HEK293T (cell line): ENCODE measurements at regions not wholly inside any gene's neighbourhood (a gene's known extent, or its start where the extent isn't known, plus 50 kb on each side); places are given as distances from the start of the nearest gene placed in this dataset.

Experiments used
- ARNT ChIP-seq: fragments of 450-650 bp; IDR thresholded peaks from 2 replicates; pipeline ENCODE4 v1.6.1; 2017; ENCODE audit warnings: mild to moderate bottlenecking
- BHLHE40 ChIP-seq: fragments of 450-650 bp; IDR thresholded peaks from 2 replicates; pipeline ENCODE4 v1.6.1; 2016; ENCODE audit warnings: mild to moderate bottlenecking, moderate library complexity, borderline replicate concordance
- CTBP1 ChIP-seq: fragments of 450-650 bp; IDR thresholded peaks from 2 replicates; pipeline ENCODE4 v1.6.1; 2016; ENCODE audit warnings: borderline replicate concordance
- ELF4 ChIP-seq: fragments of 450-650 bp; IDR thresholded peaks from 2 replicates; pipeline ENCODE4 v1.6.1; 2017; ENCODE audit warnings: antibody characterized with exemption
- FOXA1 ChIP-seq: fragments of 450-650 bp; IDR thresholded peaks from 2 replicates; pipeline ENCODE4 v1.6.1; 2016; ENCODE audit warnings: mild to moderate bottlenecking
- FOXK2 ChIP-seq: fragments of 450-650 bp; IDR thresholded peaks from 2 replicates; pipeline ENCODE4 v1.6.1; 2016; ENCODE audit warnings: mild to moderate bottlenecking
- FOXM1 ChIP-seq: fragments of 450-650 bp; IDR thresholded peaks from 2 replicates; pipeline ENCODE4 v1.6.1; 2017; ENCODE audit warnings: mild to moderate bottlenecking, borderline replicate concordance
- L3MBTL2 ChIP-seq: fragments of 450-650 bp; conservative IDR thresholded peaks from 2 replicates; pipeline ENCODE4 v1.6.1; 2016; ENCODE audit warnings: mild to moderate bottlenecking
- LEF1 ChIP-seq: fragments of 450-650 bp; IDR thresholded peaks from 2 replicates; pipeline ENCODE4 v1.6.1; 2017; ENCODE audit warnings: mild to moderate bottlenecking, borderline replicate concordance
- PKNOX1 ChIP-seq: fragments of 450-650 bp; IDR thresholded peaks from 2 replicates; pipeline ENCODE4 v1.6.1; 2016
- SP1 ChIP-seq: fragments of 450-650 bp; IDR thresholded peaks from 2 replicates; pipeline ENCODE4 v1.6.1; 2017
- SUZ12 ChIP-seq: fragments of 450-650 bp; IDR thresholded peaks from 2 replicates; pipeline ENCODE4 v1.6.1; 2016; ENCODE audit warnings: mild to moderate bottlenecking
- ZNF384 ChIP-seq: fragments of 450-650 bp; IDR thresholded peaks from 2 replicates; pipeline ENCODE4 v1.6.1; 2016

GRCh38 chr5:167731951-167732350 is 559.5 kb upstream of the WWC1 start:
- TF ChIP-seq PKNOX1 = no peak
- TF ChIP-seq SP1 = no peak
- no peak for TF ChIP-seq LEF1
- no peak for TF ChIP-seq SUZ12
- TF ChIP-seq ZNF384 = no peak
- TF ChIP-seq FOXM1 = no peak
- no peak for TF ChIP-seq ELF4
- no peak for TF ChIP-seq BHLHE40
- TF ChIP-seq FOXA1 = no peak
- no peak for TF ChIP-seq CTBP1
- TF ChIP-seq ARNT = no peak
- no peak for TF ChIP-seq FOXK2
- TF ChIP-seq L3MBTL2 = no peak
